ENCODE measurements at regions not wholly inside any gene's neighbourhood (a gene's known extent, or its start where the extent isn't known, plus 50 kb on each side); places are given as distances from the start of the nearest gene placed in this dataset.

DNA sequence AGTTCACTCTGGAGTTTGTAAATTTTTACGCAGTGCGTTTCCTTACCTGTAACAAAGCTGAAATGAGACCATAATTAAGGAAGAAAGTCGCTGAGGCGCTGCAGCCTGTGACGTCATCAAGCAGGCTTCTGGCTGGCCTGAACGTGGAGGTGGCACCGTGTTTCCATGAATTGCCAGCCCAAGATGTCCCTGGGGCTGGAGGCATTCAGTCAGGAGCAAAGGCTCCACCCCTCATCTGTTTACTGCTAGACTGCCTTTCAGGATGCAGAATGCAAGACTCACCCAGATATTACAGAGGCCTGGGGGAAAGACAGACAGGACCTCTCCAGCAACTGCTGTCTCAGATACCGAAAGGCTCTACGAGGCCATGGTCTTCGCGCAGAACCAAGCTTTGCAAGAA, 424.6 kb downstream of the TSHZ3 start:
- TF ChIP-seq, protein P1, sequence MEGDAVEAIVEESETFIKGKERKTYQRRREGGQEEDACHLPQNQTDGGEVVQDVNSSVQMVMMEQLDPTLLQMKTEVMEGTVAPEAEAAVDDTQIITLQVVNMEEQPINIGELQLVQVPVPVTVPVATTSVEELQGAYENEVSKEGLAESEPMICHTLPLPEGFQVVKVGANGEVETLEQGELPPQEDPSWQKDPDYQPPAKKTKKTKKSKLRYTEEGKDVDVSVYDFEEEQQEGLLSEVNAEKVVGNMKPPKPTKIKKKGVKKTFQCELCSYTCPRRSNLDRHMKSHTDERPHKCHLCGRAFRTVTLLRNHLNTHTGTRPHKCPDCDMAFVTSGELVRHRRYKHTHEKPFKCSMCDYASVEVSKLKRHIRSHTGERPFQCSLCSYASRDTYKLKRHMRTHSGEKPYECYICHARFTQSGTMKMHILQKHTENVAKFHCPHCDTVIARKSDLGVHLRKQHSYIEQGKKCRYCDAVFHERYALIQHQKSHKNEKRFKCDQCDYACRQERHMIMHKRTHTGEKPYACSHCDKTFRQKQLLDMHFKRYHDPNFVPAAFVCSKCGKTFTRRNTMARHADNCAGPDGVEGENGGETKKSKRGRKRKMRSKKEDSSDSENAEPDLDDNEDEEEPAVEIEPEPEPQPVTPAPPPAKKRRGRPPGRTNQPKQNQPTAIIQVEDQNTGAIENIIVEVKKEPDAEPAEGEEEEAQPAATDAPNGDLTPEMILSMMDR (IDR thresholded peaks at IDR 0.05) = no peak
- TF ChIP-seq POLR2A (IDR thresholded peaks at IDR 0.05) = no peak

Measured in body of pancreas (tissue), 4 donors.